Activated T-helper 2 cell treated with anti-CD3 and anti-CD28 coated beads, Interferon-gamma antibody, Interleukin-2, Interleukin-4, amounts not matched to agents 10 μg/mL and 5 μg/mL and 100 μg/mL, durations not matched to agents 14 hours and 24 hours and 36 hours (primary cell): ENCODE measurements at regions not wholly inside any gene's neighbourhood (a gene's known extent, or its start where the extent isn't known, plus 50 kb on each side); places are given as distances from the start of the nearest gene placed in this dataset.
"Not testable (repeated sequence)": the region's sequence is repeated elsewhere in the genome, so short reads cannot be mapped to it uniquely, and the experiment has no call there.

ENCODE experiments used
- DNase-seq: peaks from one replicate; pipeline ENCODE4 v3.0.0; 2021; ENCODE audit warnings: low spot score
- H3K27ac Mint-ChIP-seq: one replicate; pipeline ENCODE4 v1.8.0; 2021; ENCODE audit warnings: mixed read lengths
- H3K27me3 Mint-ChIP-seq: one replicate; pipeline ENCODE4 v1.8.0; 2021; ENCODE audit warnings: low read depth, mixed read lengths
- H3K36me3 Mint-ChIP-seq: one replicate; pipeline ENCODE4 v1.8.0; 2021; ENCODE audit warnings: low read depth, mixed read lengths
- H3K4me1 Mint-ChIP-seq: one replicate; pipeline ENCODE4 v1.8.0; 2021; ENCODE audit warnings: low read depth, mixed read lengths
- H3K4me3 Mint-ChIP-seq: one replicate; pipeline ENCODE4 v1.8.0; 2021; ENCODE audit warnings: low read depth, mild to moderate bottlenecking, moderate library complexity, mixed read lengths
- H3K9me3 Mint-ChIP-seq: one replicate; pipeline ENCODE4 v1.8.0; 2021; ENCODE audit warnings: mixed read lengths
- intact Hi-C: fragments of 100-400 bp; cut with micrococcal nuclease; formaldehyde crosslinking; loops from one replicate; pipeline ENCODE4 v1.15.1; 2023

GRCh38 chr5:121573721-121574382 lies 277.8 kb upstream of the FTMT start:
- Mint-ChIP-seq H3K9me3 (no peaks in the 10 kb centered on the region), H3K27ac (no peak overlapping the region), H3K4me1 (no peaks in the 10 kb centered on the region), H3K4me3 (no peak overlapping the region), H3K36me3 (no peaks in the 10 kb centered on the region), H3K27me3 (no peaks in the 10 kb centered on the region)
- no peak for DNase-seq
- intact Hi-C loops = no loop called here

- H3K27me3 Mint-ChIP-seq = no peaks in the 10 kb centered on the region
- intact Hi-C loops = no loop called here
- no peaks in the 10 kb centered on the region for H3K4me1 Mint-ChIP-seq
- H3K36me3 Mint-ChIP-seq = no peaks in the 10 kb centered on the region
- H3K27ac Mint-ChIP-seq = no peak overlapping the region
- no peak overlapping the region for H3K4me3 Mint-ChIP-seq
- no peak for DNase-seq
- no peaks in the 10 kb centered on the region for H3K9me3 Mint-ChIP-seq
Observed at GRCh38 chr5:121581588-121581987, 270.1 kb upstream of the FTMT start.

GRCh38 chr5:121596882-121597281 lies 254.8 kb upstream of the FTMT start:
- no peaks in the 10 kb centered on the region for H3K27me3 Mint-ChIP-seq
- peaks cover 11% of the 10 kb centered on the region for H3K9me3 Mint-ChIP-seq
- intact Hi-C loops = no loop called here
- no peak overlapping the region for H3K4me3 Mint-ChIP-seq
- no peak for DNase-seq
- H3K36me3 Mint-ChIP-seq = no peaks in the 10 kb centered on the region
- H3K27ac Mint-ChIP-seq = no peak overlapping the region
- H3K4me1 Mint-ChIP-seq = no peaks in the 10 kb centered on the region

- no peak for DNase-seq
- Mint-ChIP-seq H3K9me3 (peaks cover 33% of the 10 kb centered on the region), H3K4me1 (no peaks in the 10 kb centered on the region), H3K27me3 (no peaks in the 10 kb centered on the region), H3K4me3 (no peak overlapping the region), H3K27ac (no peak overlapping the region), H3K36me3 (no peaks in the 10 kb centered on the region)
- intact Hi-C loops = no loop called here
Observed at GRCh38 chr5:121608826-121609225, 242.9 kb upstream of the FTMT start.

GRCh38 chr5:121624035-121624434 lies 227.6 kb upstream of the FTMT start:
- Mint-ChIP-seq H3K36me3 (no peaks in the 10 kb centered on the region), H3K4me1 (no peaks in the 10 kb centered on the region)
- intact Hi-C loops = no loop called here

GRCh38 chr5:121628783-121629182 lies 222.9 kb upstream of the FTMT start:
- Mint-ChIP-seq H3K36me3 (no peaks in the 10 kb centered on the region), H3K9me3 (no peaks in the 10 kb centered on the region), H3K27ac (no peak overlapping the region), H3K4me1 (no peaks in the 10 kb centered on the region), H3K4me3 (no peak overlapping the region), H3K27me3 (no peaks in the 10 kb centered on the region)
- DNase-seq = no peak
- intact Hi-C loops = no loop called here

More at GRCh38 chr5:121624035-121624434, 227.6 kb upstream of the FTMT start:
- no peak overlapping the region for H3K4me3 Mint-ChIP-seq
- H3K27ac Mint-ChIP-seq = no peak overlapping the region
- DNase-seq = no peak
- no peaks in the 10 kb centered on the region for H3K27me3 Mint-ChIP-seq
- H3K9me3 Mint-ChIP-seq = no peaks in the 10 kb centered on the region

GRCh38 chr5:121630402-121630801 lies 221.3 kb upstream of the FTMT start:
- H3K4me3 Mint-ChIP-seq = no peak overlapping the region
- no peak for DNase-seq
- H3K27ac Mint-ChIP-seq = no peak overlapping the region
- intact Hi-C loops = no loop called here
- H3K9me3 Mint-ChIP-seq = no peaks in the 10 kb centered on the region
- no peaks in the 10 kb centered on the region for H3K27me3 Mint-ChIP-seq
- H3K4me1 Mint-ChIP-seq = no peaks in the 10 kb centered on the region
- H3K36me3 Mint-ChIP-seq = no peaks in the 10 kb centered on the region

GRCh38 chr5:121634946-121635345 lies 216.7 kb upstream of the FTMT start:
- Mint-ChIP-seq H3K9me3 (no peaks in the 10 kb centered on the region), H3K27ac (no peak overlapping the region), H3K4me1 (no peaks in the 10 kb centered on the region), H3K27me3 (no peaks in the 10 kb centered on the region), H3K36me3 (no peaks in the 10 kb centered on the region), H3K4me3 (no peak overlapping the region)
- intact Hi-C loops = no loop called here
- DNase-seq = no peak

GRCh38 chr5:121638126-121638525 lies 213.6 kb upstream of the FTMT start:
- no peak for DNase-seq
- intact Hi-C loops = no loop called here

GRCh38 chr5:121640298-121640697 lies 211.4 kb upstream of the FTMT start:
- intact Hi-C loops = no loop called here

More at GRCh38 chr5:121638126-121638525, 213.6 kb upstream of the FTMT start:
- no peaks in the 10 kb centered on the region for H3K9me3 Mint-ChIP-seq
- no peaks in the 10 kb centered on the region for H3K4me1 Mint-ChIP-seq
- H3K36me3 Mint-ChIP-seq = no peaks in the 10 kb centered on the region
- no peak overlapping the region for H3K27ac Mint-ChIP-seq
- no peak overlapping the region for H3K4me3 Mint-ChIP-seq
- no peaks in the 10 kb centered on the region for H3K27me3 Mint-ChIP-seq

GRCh38 chr5:121658221-121658620 lies 193.5 kb upstream of the FTMT start:
- Mint-ChIP-seq H3K27ac (no peak overlapping the region), H3K36me3 (no peaks in the 10 kb centered on the region), H3K4me3 (no peak overlapping the region), H3K9me3 (peaks cover 20% of the 10 kb centered on the region), H3K27me3 (no peaks in the 10 kb centered on the region), H3K4me1 (no peaks in the 10 kb centered on the region)
- intact Hi-C loops = no loop called here
- no peak for DNase-seq

More at GRCh38 chr5:121640298-121640697, 211.4 kb upstream of the FTMT start:
- no peaks in the 10 kb centered on the region for H3K4me1 Mint-ChIP-seq
- no peak overlapping the region for H3K4me3 Mint-ChIP-seq
- no peak for DNase-seq
- H3K9me3 Mint-ChIP-seq = peaks cover 6% of the 10 kb centered on the region
- H3K27ac Mint-ChIP-seq = no peak overlapping the region
- H3K36me3 Mint-ChIP-seq = no peaks in the 10 kb centered on the region
- no peaks in the 10 kb centered on the region for H3K27me3 Mint-ChIP-seq

GRCh38 chr5:121660142-121660541 lies 191.5 kb upstream of the FTMT start:
- DNase-seq = no peak
- peaks cover 30% of the 10 kb centered on the region for H3K9me3 Mint-ChIP-seq
- H3K4me3 Mint-ChIP-seq = no peak overlapping the region
- H3K4me1 Mint-ChIP-seq = no peaks in the 10 kb centered on the region
- H3K36me3 Mint-ChIP-seq = no peaks in the 10 kb centered on the region
- H3K27me3 Mint-ChIP-seq = no peaks in the 10 kb centered on the region
- H3K27ac Mint-ChIP-seq = no peak overlapping the region
- intact Hi-C loops = no loop called here

GRCh38 chr5:121665542-121665941 lies 186.1 kb upstream of the FTMT start:
- DNase-seq, H3K27ac Mint-ChIP-seq, H3K4me3 Mint-ChIP-seq, H3K4me1 Mint-ChIP-seq, H3K36me3 Mint-ChIP-seq, H3K27me3 Mint-ChIP-seq, intact Hi-C loops: not testable (repeated sequence)
- H3K9me3 Mint-ChIP-seq = peaks cover 40% of the 10 kb centered on the region

GRCh38 chr5:121667292-121667691 lies 184.4 kb upstream of the FTMT start:
- H3K36me3 Mint-ChIP-seq = no peaks in the 10 kb centered on the region
- H3K9me3 Mint-ChIP-seq = peaks cover 29% of the 10 kb centered on the region
- H3K27me3 Mint-ChIP-seq = no peaks in the 10 kb centered on the region
- DNase-seq = no peak
- intact Hi-C loops = no loop called here
- no peak overlapping the region for H3K27ac Mint-ChIP-seq
- no peak overlapping the region for H3K4me3 Mint-ChIP-seq
- no peaks in the 10 kb centered on the region for H3K4me1 Mint-ChIP-seq
